IMR-90 (cell line): ENCODE measurements at regions not wholly inside any gene's neighbourhood (a gene's known extent, or its start where the extent isn't known, plus 50 kb on each side); places are given as distances from the start of the nearest gene placed in this dataset.
"Not testable (repeated sequence)": the region's sequence is repeated elsewhere in the genome, so short reads cannot be mapped to it uniquely, and the experiment has no call there.

Source experiments
- BHLHE40 ChIP-seq: fragments of 150-350 bp; IDR thresholded peaks from 2 replicates; pipeline ENCODE4 v1.6.1; 2016; ENCODE audit warnings: mild to moderate bottlenecking, low read depth, low read length
- CEBPB ChIP-seq: IDR thresholded peaks from 2 replicates; pipeline ENCODE4 v1.6.1; 2012; ENCODE audit warnings: low read depth, low read length, improper control_type of control experiment
- FOS ChIP-seq: fragments of 150-350 bp; IDR thresholded peaks from 2 replicates; pipeline ENCODE4 v1.6.1; 2016; ENCODE audit warnings: low read depth, low read length
- MAFK ChIP-seq: IDR thresholded peaks from 2 replicates; pipeline ENCODE4 v1.6.1; 2012; ENCODE audit warnings: low read depth, low read length, improper control_type of control experiment
- MAZ ChIP-seq: IDR thresholded peaks from 2 replicates; pipeline ENCODE4 v1.6.1; 2012; ENCODE audit warnings: low read depth, mild to moderate bottlenecking, low read length, improper control_type of control experiment, moderate library complexity, borderline replicate concordance
- MXI1 ChIP-seq: IDR thresholded peaks from 2 replicates; pipeline ENCODE4 v1.6.1; 2012; ENCODE audit warnings: low read depth, mild to moderate bottlenecking, low read length, moderate library complexity, borderline replicate concordance
- NFE2L2 ChIP-seq: fragments of 150-350 bp; IDR thresholded peaks from 2 replicates; pipeline ENCODE4 v1.6.1; 2016; ENCODE audit warnings: low read depth, mild to moderate bottlenecking, low read length
- POLR2A ChIP-seq: IDR thresholded peaks from 2 replicates; pipeline ENCODE4 v1.6.1; 2012; ENCODE audit warnings: mild to moderate bottlenecking, low read depth, low read length
- RAD21 ChIP-seq: IDR thresholded peaks from 2 replicates; pipeline ENCODE4 v1.6.1; 2012; ENCODE audit warnings: low read length, improper control_type of control experiment
- RFX5 ChIP-seq: IDR thresholded peaks from 2 replicates; pipeline ENCODE4 v1.8.0; 2012; ENCODE audit warnings: low read depth, mild to moderate bottlenecking, low read length, moderate library complexity
- SMC3 ChIP-seq: fragments of 150-350 bp; IDR thresholded peaks from 2 replicates; pipeline ENCODE4 v1.6.1; 2016; ENCODE audit warnings: low read depth, mild to moderate bottlenecking, antibody characterized with exemption, low read length, moderate library complexity
- TF ChIP-seq, protein P1 (sequence below): conservative IDR thresholded peaks from 2 replicates; pipeline ENCODE4 v1.5.1; 2012; ENCODE audit warnings: mild to moderate bottlenecking, low read depth, low read length, improper control_type of control experiment
- TF ChIP-seq, protein P2 (sequence below): fragments of 150-350 bp; IDR thresholded peaks from 2 replicates; pipeline ENCODE4 v1.6.1; 2017; ENCODE audit warnings: mild to moderate bottlenecking, antibody characterized with exemption, low read length, low read depth
- TF ChIP-seq, protein P3 (sequence below): fragments of 150-350 bp; IDR thresholded peaks from 2 replicates; pipeline ENCODE4 v1.6.1; 2016; ENCODE audit warnings: low read depth, mild to moderate bottlenecking, low read length, moderate library complexity, borderline replicate concordance

DNA sequence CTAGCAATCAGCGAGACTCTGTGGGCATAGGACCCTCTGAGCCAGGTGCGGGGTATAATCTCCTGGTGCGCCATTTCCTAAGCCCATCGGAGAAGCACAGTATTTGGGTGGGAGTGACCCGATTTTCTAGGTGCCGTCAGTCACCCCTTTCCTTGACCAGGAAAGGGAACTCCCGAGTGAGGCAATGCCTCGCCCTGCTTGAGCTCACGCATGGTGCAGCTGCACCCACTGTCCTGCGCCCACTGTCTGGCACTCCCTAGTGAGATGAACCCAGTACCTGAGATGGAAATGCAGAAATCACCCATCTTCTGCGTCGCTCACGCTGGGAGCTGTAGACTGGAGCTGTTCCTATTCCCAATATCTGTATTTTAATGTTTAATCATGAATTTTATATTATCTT is 408.6 kb downstream of the TDRD3 start:
- TF ChIP-seq POLR2A, RFX5, NFE2L2, BHLHE40, MAFK, MAZ, RAD21, MXI1, CEBPB, FOS, SMC3: not testable (repeated sequence)
- TF ChIP-seq, protein P1, sequence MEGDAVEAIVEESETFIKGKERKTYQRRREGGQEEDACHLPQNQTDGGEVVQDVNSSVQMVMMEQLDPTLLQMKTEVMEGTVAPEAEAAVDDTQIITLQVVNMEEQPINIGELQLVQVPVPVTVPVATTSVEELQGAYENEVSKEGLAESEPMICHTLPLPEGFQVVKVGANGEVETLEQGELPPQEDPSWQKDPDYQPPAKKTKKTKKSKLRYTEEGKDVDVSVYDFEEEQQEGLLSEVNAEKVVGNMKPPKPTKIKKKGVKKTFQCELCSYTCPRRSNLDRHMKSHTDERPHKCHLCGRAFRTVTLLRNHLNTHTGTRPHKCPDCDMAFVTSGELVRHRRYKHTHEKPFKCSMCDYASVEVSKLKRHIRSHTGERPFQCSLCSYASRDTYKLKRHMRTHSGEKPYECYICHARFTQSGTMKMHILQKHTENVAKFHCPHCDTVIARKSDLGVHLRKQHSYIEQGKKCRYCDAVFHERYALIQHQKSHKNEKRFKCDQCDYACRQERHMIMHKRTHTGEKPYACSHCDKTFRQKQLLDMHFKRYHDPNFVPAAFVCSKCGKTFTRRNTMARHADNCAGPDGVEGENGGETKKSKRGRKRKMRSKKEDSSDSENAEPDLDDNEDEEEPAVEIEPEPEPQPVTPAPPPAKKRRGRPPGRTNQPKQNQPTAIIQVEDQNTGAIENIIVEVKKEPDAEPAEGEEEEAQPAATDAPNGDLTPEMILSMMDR: not testable (repeated sequence)
- TF ChIP-seq, protein P2, sequence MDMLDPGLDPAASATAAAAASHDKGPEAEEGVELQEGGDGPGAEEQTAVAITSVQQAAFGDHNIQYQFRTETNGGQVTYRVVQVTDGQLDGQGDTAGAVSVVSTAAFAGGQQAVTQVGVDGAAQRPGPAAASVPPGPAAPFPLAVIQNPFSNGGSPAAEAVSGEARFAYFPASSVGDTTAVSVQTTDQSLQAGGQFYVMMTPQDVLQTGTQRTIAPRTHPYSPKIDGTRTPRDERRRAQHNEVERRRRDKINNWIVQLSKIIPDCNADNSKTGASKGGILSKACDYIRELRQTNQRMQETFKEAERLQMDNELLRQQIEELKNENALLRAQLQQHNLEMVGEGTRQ: not testable (repeated sequence)
- TF ChIP-seq, protein P3, sequence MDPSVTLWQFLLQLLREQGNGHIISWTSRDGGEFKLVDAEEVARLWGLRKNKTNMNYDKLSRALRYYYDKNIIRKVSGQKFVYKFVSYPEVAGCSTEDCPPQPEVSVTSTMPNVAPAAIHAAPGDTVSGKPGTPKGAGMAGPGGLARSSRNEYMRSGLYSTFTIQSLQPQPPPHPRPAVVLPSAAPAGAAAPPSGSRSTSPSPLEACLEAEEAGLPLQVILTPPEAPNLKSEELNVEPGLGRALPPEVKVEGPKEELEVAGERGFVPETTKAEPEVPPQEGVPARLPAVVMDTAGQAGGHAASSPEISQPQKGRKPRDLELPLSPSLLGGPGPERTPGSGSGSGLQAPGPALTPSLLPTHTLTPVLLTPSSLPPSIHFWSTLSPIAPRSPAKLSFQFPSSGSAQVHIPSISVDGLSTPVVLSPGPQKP: not testable (repeated sequence)
